ENCODE measurements at regions not wholly inside any gene's neighbourhood (a gene's known extent, or its start where the extent isn't known, plus 50 kb on each side); places are given as distances from the start of the nearest gene placed in this dataset.
"Not testable (repeated sequence)": the region's sequence is repeated elsewhere in the genome, so short reads cannot be mapped to it uniquely, and the experiment has no call there.

GRCh38 chr6:97778290-97779038 is 495.4 kb upstream of the MMS22L start:
- DNase-seq (ENCODE audit: low read depth, low spot score), result no peak
- H3K27ac ChIP-seq (ENCODE audit: low read depth, low read length), result no peak overlapping the region
- POLR2A ChIA-PET, result no interaction called here
- H3K4me3 ChIP-seq (ENCODE audit: low read depth, low read length), result no peak overlapping the region
- CTCF ChIA-PET, result no interaction called here
- no peaks in the 10 kb centered on the region for H3K27me3 ChIP-seq (ENCODE audit: control insufficient read depth, insufficient read depth, low read length)
- no peak for TF ChIP-seq CTCF (IDR thresholded peaks at IDR 0.05; ENCODE audit: low read depth, low read length)
- H3K9me3 ChIP-seq (ENCODE audit: control insufficient read depth, insufficient read depth, low read length), result peaks cover 3% of the 10 kb centered on the region; the same call in 1 of the 2 replicates

- H3K4me3 ChIP-seq (ENCODE audit: low read depth, low read length); H3K9me3 ChIP-seq (ENCODE audit: control insufficient read depth, insufficient read depth, low read length); DNase-seq (ENCODE audit: low read depth, low spot score); POLR2A ChIA-PET; H3K27ac ChIP-seq (ENCODE audit: low read depth, low read length); CTCF ChIA-PET; H3K27me3 ChIP-seq (ENCODE audit: control insufficient read depth, insufficient read depth, low read length): not testable (repeated sequence)
Observed at GRCh38 chr6:97779039-97779766, 496.2 kb upstream of the MMS22L start.

GRCh38 chr6:97790926-97791590 is 508.0 kb upstream of the MMS22L start:
- Histone ChIP-seq H3K27me3 (ENCODE audit: control insufficient read depth, insufficient read depth, low read length) (no peaks in the 10 kb centered on the region), H3K4me3 (ENCODE audit: low read depth, low read length) (no peak overlapping the region), H3K27ac (ENCODE audit: low read depth, low read length) (no peak overlapping the region), H3K9me3 (ENCODE audit: control insufficient read depth, insufficient read depth, low read length) (peaks cover 8% of the 10 kb centered on the region)
- ChIA-PET POLR2A (no interaction called here), CTCF (no interaction called here)
- no peak for TF ChIP-seq CTCF (IDR thresholded peaks at IDR 0.05; ENCODE audit: low read depth, low read length)
- no peak for DNase-seq (ENCODE audit: low read depth, low spot score)

- no peak for TF ChIP-seq CTCF (IDR thresholded peaks at IDR 0.05; ENCODE audit: low read depth, low read length)
- POLR2A ChIA-PET, result no interaction called here
- CTCF ChIA-PET, result no interaction called here
- H3K4me3 ChIP-seq (ENCODE audit: low read depth, low read length), result no peak overlapping the region
- no peak overlapping the region for H3K27ac ChIP-seq (ENCODE audit: low read depth, low read length)
- H3K9me3 ChIP-seq (ENCODE audit: control insufficient read depth, insufficient read depth, low read length), result no peaks in the 10 kb centered on the region
- no peaks in the 10 kb centered on the region for H3K27me3 ChIP-seq (ENCODE audit: control insufficient read depth, insufficient read depth, low read length)
- no peak for DNase-seq (ENCODE audit: low read depth, low spot score)
Observed at GRCh38 chr6:97805596-97805995, 522.6 kb upstream of the MMS22L start.

GRCh38 chr6:97812940-97813339 is 529.9 kb upstream of the MMS22L start:
- Histone ChIP-seq H3K27me3 (ENCODE audit: control insufficient read depth, insufficient read depth, low read length) (no peaks in the 10 kb centered on the region), H3K4me3 (ENCODE audit: low read depth, low read length) (no peak overlapping the region), H3K9me3 (ENCODE audit: control insufficient read depth, insufficient read depth, low read length) (no peaks in the 10 kb centered on the region), H3K27ac (ENCODE audit: low read depth, low read length) (no peak overlapping the region)
- POLR2A ChIA-PET, result no interaction called here
- CTCF ChIA-PET, result no interaction called here
- DNase-seq (ENCODE audit: low read depth, low spot score), result no peak
- no peak for TF ChIP-seq CTCF (IDR thresholded peaks at IDR 0.05; ENCODE audit: low read depth, low read length)

Data from AG04450 (cell line).